Natural killer cell (primary cell): ENCODE measurements at regions not wholly inside any gene's neighbourhood (a gene's known extent, or its start where the extent isn't known, plus 50 kb on each side); places are given as distances from the start of the nearest gene placed in this dataset.
A peak's percentile ranks its signal among the peaks of the same experiment; 100 is the strongest.
"Not testable (repeated sequence)": the region's sequence is repeated elsewhere in the genome, so short reads cannot be mapped to it uniquely, and the experiment has no call there.

Experiments used
- ATAC-seq, 3 donors: fragments of 150-1000 bp in 2 of 3; fragments of 200-7000 bp in 1 of 3; cut with Tn5 transposase; 1 replicate in 1 of 3; 2 replicates in 2 of 3; pipeline ENCODE4 v1.10.0; 2021; ENCODE audit warnings: mild to moderate bottlenecking in 2 of 3, moderate library complexity in 2 of 3
- DNase-seq, 2 donors: peaks; one replicate each; pipeline versions ENCODE4 v3.0.0 to v3.0.0-alpha.2; 2013 to 2021; ENCODE audit warnings: mixed read lengths in 1 of 2
- H3K27ac ChIP-seq: one replicate; pipeline ENCODE4 v1.5.1; 2013; ENCODE audit warnings: mild to moderate bottlenecking, low read length
- H3K27me3 ChIP-seq: one replicate; pipeline ENCODE4 v1.6.1; 2013; ENCODE audit warnings: low read length; ENCODE audit not compliant: control insufficient read depth, insufficient read depth
- H3K36me3 ChIP-seq: one replicate; pipeline ENCODE4 v1.6.1; 2013; ENCODE audit warnings: low read length; ENCODE audit not compliant: control insufficient read depth, insufficient read depth
- H3K4me1 ChIP-seq: one replicate; pipeline ENCODE4 v1.6.1; 2013; ENCODE audit warnings: low read length; ENCODE audit not compliant: control insufficient read depth, insufficient read depth
- H3K4me3 ChIP-seq: one replicate; pipeline ENCODE4 v1.5.1; 2013; ENCODE audit warnings: low read length
- H3K9me3 ChIP-seq: one replicate; pipeline ENCODE4 v1.6.1; 2013; ENCODE audit warnings: low read length; ENCODE audit not compliant: control insufficient read depth, insufficient read depth
- H3K27ac Mint-ChIP-seq, 2 donors: one replicate each; pipeline ENCODE4 v1.8.0; 2022; ENCODE audit warnings: mild to moderate bottlenecking in 2 of 2, mixed read lengths in 2 of 2, moderate library complexity in 1 of 2
- H3K27me3 Mint-ChIP-seq, 2 donors: one replicate each; pipeline ENCODE4 v1.8.0; 2022; ENCODE audit warnings: low read depth in 2 of 2, mixed read lengths in 2 of 2
- H3K36me3 Mint-ChIP-seq: one replicate; pipeline ENCODE4 v1.8.0; 2022; ENCODE audit warnings: mixed read lengths
- H3K4me1 Mint-ChIP-seq, 2 donors: one replicate each; pipeline ENCODE4 v1.8.0; 2022; ENCODE audit warnings: mixed read lengths in 2 of 2
- H3K4me3 Mint-ChIP-seq: one replicate; pipeline ENCODE4 v1.8.0; 2022; ENCODE audit warnings: mild to moderate bottlenecking, moderate library complexity, mixed read lengths
- H3K9me3 Mint-ChIP-seq, 2 donors: one replicate each; pipeline ENCODE4 v1.8.0; 2022; ENCODE audit warnings: mixed read lengths in 2 of 2
- WGBS: methylation state at CpG from one replicate; pipeline ENCODE4 v1.1.7; 2013; ENCODE audit warnings: missing lambda C conversion rate; ENCODE audit not compliant: insufficient coverage; 5-methylcytosine and 5-hydroxymethylcytosine counted together
- intact Hi-C: fragments of 100-400 bp; cut with micrococcal nuclease; formaldehyde crosslinking; loops from one replicate; pipeline ENCODE4 v1.14.2; 2022
- TF ChIP-seq, protein P1 (sequence below): fragments of 200-600 bp; IDR thresholded peaks from one replicate; pipeline ENCODE4 v1.8.0; 2022; ENCODE audit warnings: antibody characterized with exemption

DNA sequence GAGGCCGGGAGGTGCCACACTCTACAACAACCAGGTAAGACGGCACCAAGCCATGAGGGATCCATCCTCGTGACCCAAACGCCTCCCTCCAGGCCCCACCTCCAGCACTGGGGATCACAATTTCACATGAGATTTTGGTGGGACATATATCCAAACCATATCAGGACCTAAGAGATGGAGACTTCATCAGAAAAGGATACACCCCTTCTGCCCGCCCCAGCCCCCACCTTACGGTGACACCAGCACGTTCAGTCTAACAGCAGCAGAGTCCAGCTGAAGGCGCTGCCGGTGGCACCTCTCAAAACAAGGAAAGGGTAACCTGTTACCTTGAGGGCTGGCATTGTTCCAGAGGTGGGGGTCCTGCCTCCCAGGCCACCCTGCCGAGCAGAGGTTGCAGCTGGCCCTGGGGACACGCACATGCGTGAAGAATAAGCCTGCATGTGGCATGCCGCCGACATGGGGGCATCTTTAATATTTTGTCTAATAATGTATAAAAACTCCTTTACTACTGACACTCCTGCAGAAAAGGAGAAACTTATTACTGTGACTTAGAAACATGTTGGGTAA is 154.4 kb downstream of the GALR1 start:
- Mint-ChIP-seq H3K27ac (no peak overlapping the region), H3K4me1 (no peaks in the 10 kb centered on the region), H3K9me3 (no peaks in the 10 kb centered on the region), H3K36me3 (no peaks in the 10 kb centered on the region), H3K4me3 (no peak overlapping the region), H3K27me3 (peaks cover 3 to 6% of the 10 kb centered on the region in 2 donors)
- intact Hi-C loops = no loop called here
- Histone ChIP-seq H3K4me3 (no peak overlapping the region), H3K9me3 (no peaks in the 10 kb centered on the region), H3K4me1 (no peaks in the 10 kb centered on the region), H3K27ac (no peak overlapping the region), H3K36me3 (no peaks in the 10 kb centered on the region), H3K27me3 (peaks cover 2% of the 10 kb centered on the region)
- WGBS = 84% methylated on average over 11 of the region's 14 CpGs
- DNase-seq (no peak), ATAC-seq (peak in 1 of 3 donors; percentile 1)
- TF ChIP-seq, protein P1, sequence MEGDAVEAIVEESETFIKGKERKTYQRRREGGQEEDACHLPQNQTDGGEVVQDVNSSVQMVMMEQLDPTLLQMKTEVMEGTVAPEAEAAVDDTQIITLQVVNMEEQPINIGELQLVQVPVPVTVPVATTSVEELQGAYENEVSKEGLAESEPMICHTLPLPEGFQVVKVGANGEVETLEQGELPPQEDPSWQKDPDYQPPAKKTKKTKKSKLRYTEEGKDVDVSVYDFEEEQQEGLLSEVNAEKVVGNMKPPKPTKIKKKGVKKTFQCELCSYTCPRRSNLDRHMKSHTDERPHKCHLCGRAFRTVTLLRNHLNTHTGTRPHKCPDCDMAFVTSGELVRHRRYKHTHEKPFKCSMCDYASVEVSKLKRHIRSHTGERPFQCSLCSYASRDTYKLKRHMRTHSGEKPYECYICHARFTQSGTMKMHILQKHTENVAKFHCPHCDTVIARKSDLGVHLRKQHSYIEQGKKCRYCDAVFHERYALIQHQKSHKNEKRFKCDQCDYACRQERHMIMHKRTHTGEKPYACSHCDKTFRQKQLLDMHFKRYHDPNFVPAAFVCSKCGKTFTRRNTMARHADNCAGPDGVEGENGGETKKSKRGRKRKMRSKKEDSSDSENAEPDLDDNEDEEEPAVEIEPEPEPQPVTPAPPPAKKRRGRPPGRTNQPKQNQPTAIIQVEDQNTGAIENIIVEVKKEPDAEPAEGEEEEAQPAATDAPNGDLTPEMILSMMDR = no peak

DNA sequence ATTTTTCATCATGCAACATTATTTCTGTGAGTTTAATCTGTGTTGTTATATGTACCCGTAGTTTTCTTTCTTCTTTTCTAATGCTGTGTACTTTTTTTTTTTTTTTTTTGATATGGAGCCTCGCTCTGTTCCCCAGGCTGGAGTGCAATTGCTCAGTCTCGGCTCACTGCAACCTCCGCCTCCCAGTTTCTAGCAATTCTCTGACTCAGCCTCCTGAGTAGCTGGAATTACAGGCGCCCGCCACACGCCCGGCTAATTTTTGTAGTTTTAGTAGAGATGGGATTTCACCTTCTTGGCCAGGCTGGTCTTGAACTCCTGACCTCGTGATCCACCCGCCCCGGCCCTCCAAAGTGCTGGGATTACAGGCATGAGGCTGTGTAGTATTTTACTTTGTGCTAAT is 155.4 kb downstream of the GALR1 start:
- Histone ChIP-seq H3K36me3 (no peaks in the 10 kb centered on the region), H3K9me3 (no peaks in the 10 kb centered on the region), H3K27ac (no peak overlapping the region), H3K4me3 (no peak overlapping the region), H3K27me3 (peaks cover 2% of the 10 kb centered on the region), H3K4me1 (no peaks in the 10 kb centered on the region)
- Mint-ChIP-seq H3K36me3 (no peaks in the 10 kb centered on the region), H3K27ac (no peak overlapping the region), H3K9me3 (no peaks in the 10 kb centered on the region), H3K4me1 (no peaks in the 10 kb centered on the region), H3K27me3 (peaks cover 3 to 6% of the 10 kb centered on the region in 2 donors), H3K4me3 (no peak overlapping the region)
- TF ChIP-seq, protein P1 = no peak
- WGBS = 87% methylated on average over 11 of the region's 11 CpGs
- intact Hi-C loops = no loop called here
- ATAC-seq = no peak
- no peak for DNase-seq

GRCh38 chr18:77407733-77408132 is 158.1 kb downstream of the GALR1 start:
- no peak for ATAC-seq
- Mint-ChIP-seq H3K4me3 (no peak overlapping the region), H3K27me3 (peaks cover 3 to 6% of the 10 kb centered on the region in 2 donors), H3K36me3 (no peaks in the 10 kb centered on the region), H3K9me3 (no peaks in the 10 kb centered on the region), H3K27ac (no peak overlapping the region), H3K4me1 (no peaks in the 10 kb centered on the region)
- WGBS = 68% methylated on average over 6 of the region's 6 CpGs
- no peaks in the 10 kb centered on the region for H3K9me3 ChIP-seq
- intact Hi-C loops = no loop called here
- H3K27me3 ChIP-seq = peaks cover 2% of the 10 kb centered on the region
- no peaks in the 10 kb centered on the region for H3K4me1 ChIP-seq
- no peak overlapping the region for H3K27ac ChIP-seq
- TF ChIP-seq, protein P1 = no peak
- DNase-seq = no peak
- H3K36me3 ChIP-seq = no peaks in the 10 kb centered on the region
- H3K4me3 ChIP-seq = no peak overlapping the region

DNA sequence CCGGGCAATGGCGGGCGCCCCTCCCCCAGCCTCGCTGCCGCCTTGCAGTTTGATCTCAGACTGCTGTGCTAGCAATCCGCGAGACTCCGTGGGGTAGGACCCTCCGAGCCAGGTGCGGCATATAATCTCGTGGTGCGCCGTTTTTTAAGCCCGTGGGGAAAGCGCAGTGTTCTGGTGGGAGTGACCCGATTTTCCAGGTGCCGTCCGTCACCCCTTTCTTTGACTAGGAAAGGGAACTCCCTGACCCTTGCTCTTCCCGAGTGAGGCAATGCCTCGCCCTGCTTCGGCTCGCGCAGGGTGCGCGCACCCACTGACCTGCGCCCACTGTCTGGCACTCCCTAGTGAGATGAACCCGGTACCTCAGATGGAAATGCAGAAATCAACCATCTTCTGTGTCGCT is 171.9 kb downstream of the GALR1 start:
- H3K4me1 Mint-ChIP-seq, H3K27ac ChIP-seq, H3K27me3 Mint-ChIP-seq, H3K27me3 ChIP-seq, H3K36me3 Mint-ChIP-seq, H3K4me3 ChIP-seq, intact Hi-C loops, DNase-seq, ATAC-seq, H3K9me3 Mint-ChIP-seq, H3K4me1 ChIP-seq, H3K9me3 ChIP-seq, H3K36me3 ChIP-seq: not testable (repeated sequence)
- Mint-ChIP-seq H3K27ac (peak overlapping the region in 1 of 2 donors; percentile 42), H3K4me3 (peak overlapping the region; percentile 66)
- 88% methylated on average over 28 of the region's 28 CpGs for whole genome bisulfite sequencing
